ENCODE measurements at regions not wholly inside any gene's neighbourhood (a gene's known extent, or its start where the extent isn't known, plus 50 kb on each side); places are given as distances from the start of the nearest gene placed in this dataset.

GRCh38 chr1:199512037-199512710 lies 515.3 kb upstream of the NR5A2 start:
- TF ChIP-seq, protein P1, sequence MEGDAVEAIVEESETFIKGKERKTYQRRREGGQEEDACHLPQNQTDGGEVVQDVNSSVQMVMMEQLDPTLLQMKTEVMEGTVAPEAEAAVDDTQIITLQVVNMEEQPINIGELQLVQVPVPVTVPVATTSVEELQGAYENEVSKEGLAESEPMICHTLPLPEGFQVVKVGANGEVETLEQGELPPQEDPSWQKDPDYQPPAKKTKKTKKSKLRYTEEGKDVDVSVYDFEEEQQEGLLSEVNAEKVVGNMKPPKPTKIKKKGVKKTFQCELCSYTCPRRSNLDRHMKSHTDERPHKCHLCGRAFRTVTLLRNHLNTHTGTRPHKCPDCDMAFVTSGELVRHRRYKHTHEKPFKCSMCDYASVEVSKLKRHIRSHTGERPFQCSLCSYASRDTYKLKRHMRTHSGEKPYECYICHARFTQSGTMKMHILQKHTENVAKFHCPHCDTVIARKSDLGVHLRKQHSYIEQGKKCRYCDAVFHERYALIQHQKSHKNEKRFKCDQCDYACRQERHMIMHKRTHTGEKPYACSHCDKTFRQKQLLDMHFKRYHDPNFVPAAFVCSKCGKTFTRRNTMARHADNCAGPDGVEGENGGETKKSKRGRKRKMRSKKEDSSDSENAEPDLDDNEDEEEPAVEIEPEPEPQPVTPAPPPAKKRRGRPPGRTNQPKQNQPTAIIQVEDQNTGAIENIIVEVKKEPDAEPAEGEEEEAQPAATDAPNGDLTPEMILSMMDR (IDR thresholded peaks at IDR 0.05; ENCODE audit: insufficient read depth, low read length, poor library complexity, severe bottlenecking): no peak
- TF ChIP-seq EZH2phosphoT487 (conservative IDR thresholded peaks at IDR 0.05; ENCODE audit: low read length): no peak
